Esophagus muscularis mucosa (tissue), 4 donors: ENCODE measurements at regions not wholly inside any gene's neighbourhood (a gene's known extent, or its start where the extent isn't known, plus 50 kb on each side); places are given as distances from the start of the nearest gene placed in this dataset.

Experiments
- DNase-seq: peaks from one replicate; pipeline ENCODE4 v3.0.0-alpha.2; 2017; ENCODE audit errors: extremely low spot score
- H3K27ac ChIP-seq, 4 donors: fragments of 200-600 bp; sonication (generic); replicated peaks in 1 of 4; 1 replicate in 3 of 4; 2 replicates in 1 of 4; pipeline ENCODE4 v1.5.1; 2016 to 2019; ENCODE audit warnings: mild to moderate bottlenecking in 1 of 4
- H3K27me3 ChIP-seq, 4 donors: fragments of 200-600 bp; sonication (generic); one replicate each; pipeline versions ENCODE4 v1.5.1 to v1.6.0; 2016 to 2019
- H3K36me3 ChIP-seq, 4 donors: fragments of 200-600 bp; sonication (generic); one replicate each; pipeline ENCODE4 v1.5.1; 2016 to 2019
- H3K4me1 ChIP-seq, 4 donors: fragments of 200-600 bp; sonication (generic); one replicate each; pipeline ENCODE4 v1.5.1; 2016 to 2019
- H3K4me3 ChIP-seq, 4 donors: fragments of 200-600 bp; sonication (generic); 1 replicate in 2 of 4; 2 replicates in 2 of 4; pipeline ENCODE4 v1.5.1; 2016 to 2019; ENCODE audit warnings: mild to moderate bottlenecking in 4 of 4, moderate library complexity in 1 of 4
- H3K9me3 ChIP-seq, 4 donors: fragments of 200-600 bp; sonication (generic); 1 replicate in 3 of 4; 2 replicates in 1 of 4; pipeline ENCODE4 v1.5.1; 2016 to 2019
- EP300 ChIP-seq: sonication (generic); formaldehyde crosslinking; IDR thresholded peaks from one replicate; pipeline ENCODE4 v1.6.1; 2017; ENCODE audit warnings: antibody characterized with exemption
- POLR2A ChIP-seq: fragments of 450-650 bp; IDR thresholded peaks from one replicate; pipeline ENCODE4 v1.6.1; 2017; ENCODE audit warnings: antibody characterized with exemption, moderate library complexity, mild to moderate bottlenecking, low read depth
- POLR2AphosphoS5 ChIP-seq, 2 donors: sonication (generic); formaldehyde crosslinking; IDR thresholded peaks; one replicate each; pipeline ENCODE4 v1.6.1; 2017; ENCODE audit warnings: antibody characterized with exemption in 2 of 2
- WGBS: methylation state at CpG from one replicate; pipeline ENCODE4 v1.1.5; 2018; 5-methylcytosine and 5-hydroxymethylcytosine counted together
- intact Hi-C: fragments of 100-400 bp; cut with DNase I; formaldehyde crosslinking; loops from one replicate; pipeline ENCODE4 v1.15.1; 2023
- TF ChIP-seq, protein P1 (sequence below), 3 experiments: fragments of 200-600 bp in 2 of 3; fragments of 450-650 bp in 1 of 3; sonication (generic) in 2 of 3; IDR thresholded peaks; one replicate each; pipeline ENCODE4 v1.5.1; 2017 to 2019; ENCODE audit warnings: antibody characterized with exemption in 3 of 3, mild to moderate bottlenecking in 2 of 3, moderate library complexity in 1 of 3

DNA sequence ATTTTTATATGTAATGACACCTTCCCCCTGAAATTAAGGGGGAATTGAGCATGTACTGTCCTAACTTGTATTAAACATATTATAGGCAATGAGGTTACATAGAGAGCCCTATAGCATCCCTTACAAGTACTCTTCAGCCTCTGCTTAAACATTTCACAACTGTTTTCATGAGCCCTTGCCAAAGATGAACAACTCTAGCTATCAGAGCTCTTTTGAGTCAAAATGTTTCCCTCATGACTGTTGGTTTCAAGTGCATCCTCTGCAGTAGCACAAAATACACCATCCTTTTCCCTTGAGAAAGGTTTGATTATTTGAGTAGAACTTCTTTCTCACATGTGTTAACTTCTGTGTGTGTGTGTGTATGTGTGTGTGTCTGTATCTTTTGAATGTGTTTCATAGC lies 1157.6 kb upstream of the CELF2 start:
- H3K4me3 ChIP-seq = no peak overlapping the region
- no peaks in the 10 kb centered on the region for H3K9me3 ChIP-seq
- TF ChIP-seq, protein P1, sequence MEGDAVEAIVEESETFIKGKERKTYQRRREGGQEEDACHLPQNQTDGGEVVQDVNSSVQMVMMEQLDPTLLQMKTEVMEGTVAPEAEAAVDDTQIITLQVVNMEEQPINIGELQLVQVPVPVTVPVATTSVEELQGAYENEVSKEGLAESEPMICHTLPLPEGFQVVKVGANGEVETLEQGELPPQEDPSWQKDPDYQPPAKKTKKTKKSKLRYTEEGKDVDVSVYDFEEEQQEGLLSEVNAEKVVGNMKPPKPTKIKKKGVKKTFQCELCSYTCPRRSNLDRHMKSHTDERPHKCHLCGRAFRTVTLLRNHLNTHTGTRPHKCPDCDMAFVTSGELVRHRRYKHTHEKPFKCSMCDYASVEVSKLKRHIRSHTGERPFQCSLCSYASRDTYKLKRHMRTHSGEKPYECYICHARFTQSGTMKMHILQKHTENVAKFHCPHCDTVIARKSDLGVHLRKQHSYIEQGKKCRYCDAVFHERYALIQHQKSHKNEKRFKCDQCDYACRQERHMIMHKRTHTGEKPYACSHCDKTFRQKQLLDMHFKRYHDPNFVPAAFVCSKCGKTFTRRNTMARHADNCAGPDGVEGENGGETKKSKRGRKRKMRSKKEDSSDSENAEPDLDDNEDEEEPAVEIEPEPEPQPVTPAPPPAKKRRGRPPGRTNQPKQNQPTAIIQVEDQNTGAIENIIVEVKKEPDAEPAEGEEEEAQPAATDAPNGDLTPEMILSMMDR (IDR thresholded peaks at IDR 0.05) = no peak
- TF ChIP-seq POLR2A (no peak), POLR2AphosphoS5 (IDR thresholded peaks at IDR 0.05) (no peak), EP300 (no peak)
- H3K27ac ChIP-seq = no peak overlapping the region
- H3K36me3 ChIP-seq = no peaks in the 10 kb centered on the region
- DNase-seq = no peak
- H3K27me3 ChIP-seq = no peaks in the 10 kb centered on the region
- H3K4me1 ChIP-seq = peaks cover 0 to 6% (median 0%) of the 10 kb centered on the region in 4 donors
- intact Hi-C loops = no loop called here

DNA sequence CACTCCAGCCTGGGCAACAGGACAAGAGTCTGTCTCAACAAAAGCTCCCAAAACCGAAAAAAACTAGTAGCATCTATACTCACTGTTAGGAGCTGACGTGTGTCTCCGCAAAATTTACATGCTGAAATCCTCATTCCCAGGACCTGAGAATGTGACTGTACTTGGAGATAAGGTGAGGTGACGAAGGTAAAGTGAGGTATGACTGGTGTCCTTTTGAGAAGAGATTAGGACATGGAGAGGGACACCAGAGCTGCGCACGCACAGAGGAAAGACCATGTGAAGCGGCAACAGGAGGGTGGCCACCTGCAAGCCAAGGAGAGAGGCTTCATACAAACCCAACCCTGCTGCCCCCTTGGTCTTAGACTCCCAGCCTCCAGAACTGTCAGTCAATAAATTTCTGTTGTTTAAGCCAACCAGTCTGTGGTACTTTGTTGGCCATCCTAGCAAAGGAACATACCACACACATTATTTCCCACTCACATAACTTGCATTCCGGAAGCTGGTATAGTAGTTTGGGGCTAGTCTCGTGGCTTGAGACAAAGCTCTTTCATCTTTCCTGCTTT lies 1154.0 kb upstream of the CELF2 start:
- WGBS = 92% methylated on average over 9 of the region's 9 CpGs
- Histone ChIP-seq H3K36me3 (no peaks in the 10 kb centered on the region), H3K4me3 (no peak overlapping the region), H3K27ac (no peak overlapping the region), H3K9me3 (no peaks in the 10 kb centered on the region), H3K4me1 (peaks cover 0 to 4% (median 0%) of the 10 kb centered on the region in 4 donors), H3K27me3 (no peaks in the 10 kb centered on the region)
- no peak for TF ChIP-seq POLR2AphosphoS5 (IDR thresholded peaks at IDR 0.05)
- TF ChIP-seq, protein P1 (IDR thresholded peaks at IDR 0.05) = no peak
- intact Hi-C loops = no loop called here
- no peak for DNase-seq

DNA sequence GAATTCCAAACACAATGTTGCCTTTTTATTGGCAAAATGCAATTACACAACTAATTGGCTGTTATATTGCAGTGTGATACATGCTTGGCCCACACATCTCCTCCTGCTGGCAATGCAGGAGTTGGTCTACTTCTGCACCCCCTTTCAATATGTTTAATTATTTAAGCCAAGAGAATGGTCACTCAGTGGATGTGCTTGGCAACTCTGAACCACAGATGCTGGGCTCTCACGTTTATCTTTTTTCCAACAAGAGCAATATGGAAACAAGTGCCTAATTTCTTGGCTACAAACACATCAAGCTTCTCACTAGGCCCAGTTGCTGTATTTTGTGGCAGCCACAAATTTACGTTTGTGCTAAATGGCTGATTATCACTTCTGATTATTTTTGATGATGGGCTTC lies 1149.2 kb upstream of the CELF2 start:
- 84% methylated on average over 2 of the region's 2 CpGs for WGBS
- intact Hi-C loops = no loop called here

DNA sequence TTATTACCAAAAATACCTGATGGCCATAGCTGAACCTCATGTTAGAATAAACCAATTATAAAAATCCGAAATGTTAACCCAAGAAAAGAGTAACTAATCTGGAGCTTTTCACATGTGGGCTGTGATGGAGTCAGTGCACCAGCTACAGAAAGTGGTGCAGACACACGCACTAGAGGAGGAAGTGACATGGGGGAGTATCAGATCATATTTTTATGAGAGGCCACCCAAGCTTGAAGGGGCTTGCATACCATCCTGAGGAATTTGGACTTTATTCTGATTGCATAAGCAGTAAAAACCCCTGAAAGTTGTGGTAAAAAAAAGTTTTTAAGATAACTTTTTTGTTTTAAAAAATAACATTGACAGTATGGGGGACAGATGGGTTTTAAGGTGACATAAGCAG lies 1148.5 kb upstream of the CELF2 start:
- TF ChIP-seq, protein P1 (IDR thresholded peaks at IDR 0.05) = no peak
- TF ChIP-seq POLR2AphosphoS5 (IDR thresholded peaks at IDR 0.05) (no peak), EP300 (no peak), POLR2A (no peak)
- Histone ChIP-seq H3K36me3 (no peaks in the 10 kb centered on the region), H3K4me3 (no peak overlapping the region), H3K4me1 (no peaks in the 10 kb centered on the region), H3K27ac (no peak overlapping the region), H3K27me3 (no peaks in the 10 kb centered on the region), H3K9me3 (no peaks in the 10 kb centered on the region)
- no peak for DNase-seq
- WGBS = 76% methylated on average over 2 of the region's 2 CpGs
- intact Hi-C loops = no loop called here

More for the DNA sequence above, 1149.2 kb upstream of the CELF2 start:
- TF ChIP-seq, protein P1 (IDR thresholded peaks at IDR 0.05) = no peak
- TF ChIP-seq POLR2AphosphoS5 (IDR thresholded peaks at IDR 0.05) (no peak), POLR2A (no peak), EP300 (no peak)
- Histone ChIP-seq H3K4me3 (no peak overlapping the region), H3K27me3 (no peaks in the 10 kb centered on the region), H3K9me3 (no peaks in the 10 kb centered on the region), H3K27ac (no peak overlapping the region), H3K36me3 (no peaks in the 10 kb centered on the region), H3K4me1 (no peaks in the 10 kb centered on the region)
- no peak for DNase-seq

DNA sequence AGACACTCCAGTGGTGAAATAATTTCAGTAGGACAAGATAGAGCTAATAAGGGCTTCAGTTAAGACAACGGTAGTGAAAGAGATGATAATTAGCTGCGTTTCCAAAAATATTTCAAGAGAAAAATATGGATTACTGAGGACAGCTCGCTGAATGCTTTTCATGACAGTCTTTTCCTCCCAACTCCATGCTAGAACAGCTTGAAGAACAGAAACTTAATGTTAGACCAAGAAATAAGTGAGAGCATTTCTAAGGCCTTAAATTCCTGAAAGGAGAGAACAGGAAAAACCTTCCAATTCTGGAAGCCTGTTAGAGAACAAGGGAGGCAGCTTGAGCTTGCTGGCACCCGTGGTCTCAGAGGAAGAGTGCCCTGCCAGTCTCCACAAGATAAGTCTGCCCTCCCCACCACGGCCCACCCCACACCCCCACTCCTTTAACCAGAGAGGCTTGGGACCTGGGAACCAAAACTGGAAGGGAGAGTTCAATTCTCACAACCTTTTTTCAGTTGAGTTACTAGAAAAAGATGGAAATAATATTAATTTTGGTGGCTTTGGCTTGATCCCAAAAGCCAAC lies 1148.0 kb upstream of the CELF2 start:
- no peaks in the 10 kb centered on the region for H3K27me3 ChIP-seq
- DNase-seq = no peak
- no peaks in the 10 kb centered on the region for H3K9me3 ChIP-seq
- no peak overlapping the region for H3K4me3 ChIP-seq
- H3K36me3 ChIP-seq = no peaks in the 10 kb centered on the region
- intact Hi-C loops = no loop called here
- no peaks in the 10 kb centered on the region for H3K4me1 ChIP-seq
- TF ChIP-seq POLR2A (no peak), EP300 (no peak), POLR2AphosphoS5 (IDR thresholded peaks at IDR 0.05) (no peak)
- TF ChIP-seq, protein P1 (IDR thresholded peaks at IDR 0.05) = no peak
- 66% methylated on average over 5 of the region's 5 CpGs for WGBS
- H3K27ac ChIP-seq = no peak overlapping the region
